Right cardiac atrium (tissue), 5 donors: ENCODE measurements at regions not wholly inside any gene's neighbourhood (a gene's known extent, or its start where the extent isn't known, plus 50 kb on each side); places are given as distances from the start of the nearest gene placed in this dataset.

Experiments used
- ATAC-seq, 2 donors: fragments of 200-7000 bp; cut with Tn5 transposase; one replicate each; pipeline versions ENCODE4 v1.8.0 to v1.9.1; 2020; ENCODE audit warnings: moderate library complexity in 2 of 2, mild to moderate bottlenecking in 1 of 2
- DNase-seq, 3 donors: peaks; one replicate each; pipeline ENCODE4 v3.0.0-alpha.2; 2020
- H3K27ac ChIP-seq: one replicate; pipeline ENCODE4 v1.5.1; 2013; ENCODE audit warnings: mild to moderate bottlenecking, low read length, control low read depth, moderate library complexity
- H3K27me3 ChIP-seq: one replicate; pipeline ENCODE4 v1.6.1; 2013; ENCODE audit not compliant: control insufficient read depth, insufficient read depth
- H3K4me1 ChIP-seq: one replicate; pipeline ENCODE4 v1.6.1; 2013; ENCODE audit warnings: low read length; ENCODE audit not compliant: control insufficient read depth, insufficient read depth
- H3K4me3 ChIP-seq: one replicate; pipeline ENCODE4 v1.5.1; 2013; ENCODE audit warnings: low read length, control low read depth
- H3K9me3 ChIP-seq: one replicate; pipeline ENCODE4 v1.6.1; 2013; ENCODE audit warnings: low read length; ENCODE audit not compliant: control insufficient read depth
- WGBS: extraction: QIAGEN DNeasy Blood & Tissue Kit; methylation state at CpG from one replicate; pipeline ENCODE4 v1.1.7; 2013; 5-methylcytosine and 5-hydroxymethylcytosine counted together
- intact Hi-C, 4 donors: fragments of 100-400 bp; cut with DNase I; formaldehyde crosslinking; loops; one replicate each; pipeline versions ENCODE4 v1.11.0 to v1.14.0; 2022 to 2023
- donor health status: healthy with polysubstance abuse.
- donor health status: DM: no; HTN: yes; CAD: no.
- donor health status: DM: no; HTN: no; CAD: no.
- donor health status: DM: no; HTN: yes; CAD: no; lungs with severe emphysema.
- donor health status: DM: yes; HTN: yes; CAD: no.

DNA sequence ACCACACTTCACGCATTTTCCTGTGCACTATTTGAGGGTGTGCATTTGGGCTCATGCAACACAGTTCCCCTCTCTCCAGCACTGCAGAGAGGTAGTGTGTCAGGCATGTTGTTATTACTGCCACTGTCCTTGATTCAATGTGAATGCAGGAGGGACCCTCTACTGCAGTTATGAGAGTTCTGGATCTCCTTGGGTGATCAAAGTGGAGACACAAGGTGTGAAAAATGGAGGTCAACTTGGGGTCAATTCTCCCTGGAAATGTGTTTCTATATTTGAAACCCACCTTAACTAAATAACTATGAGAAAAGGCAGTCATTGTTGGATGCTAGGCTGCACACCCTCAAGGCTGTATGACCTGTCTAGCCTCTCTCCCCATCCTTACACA lies 73.9 kb upstream of the FAM171A1 start:
- WGBS = 74% methylated on average over 1 of the region's 1 CpG
- H3K27ac ChIP-seq = no peak overlapping the region
- intact Hi-C loops = no loop called here
- H3K4me3 ChIP-seq = no peak overlapping the region
- no peaks in the 10 kb centered on the region for H3K9me3 ChIP-seq
- ATAC-seq (no peak), DNase-seq (no peak)
- H3K4me1 ChIP-seq = peaks cover 2% of the 10 kb centered on the region
- no peaks in the 10 kb centered on the region for H3K27me3 ChIP-seq

DNA sequence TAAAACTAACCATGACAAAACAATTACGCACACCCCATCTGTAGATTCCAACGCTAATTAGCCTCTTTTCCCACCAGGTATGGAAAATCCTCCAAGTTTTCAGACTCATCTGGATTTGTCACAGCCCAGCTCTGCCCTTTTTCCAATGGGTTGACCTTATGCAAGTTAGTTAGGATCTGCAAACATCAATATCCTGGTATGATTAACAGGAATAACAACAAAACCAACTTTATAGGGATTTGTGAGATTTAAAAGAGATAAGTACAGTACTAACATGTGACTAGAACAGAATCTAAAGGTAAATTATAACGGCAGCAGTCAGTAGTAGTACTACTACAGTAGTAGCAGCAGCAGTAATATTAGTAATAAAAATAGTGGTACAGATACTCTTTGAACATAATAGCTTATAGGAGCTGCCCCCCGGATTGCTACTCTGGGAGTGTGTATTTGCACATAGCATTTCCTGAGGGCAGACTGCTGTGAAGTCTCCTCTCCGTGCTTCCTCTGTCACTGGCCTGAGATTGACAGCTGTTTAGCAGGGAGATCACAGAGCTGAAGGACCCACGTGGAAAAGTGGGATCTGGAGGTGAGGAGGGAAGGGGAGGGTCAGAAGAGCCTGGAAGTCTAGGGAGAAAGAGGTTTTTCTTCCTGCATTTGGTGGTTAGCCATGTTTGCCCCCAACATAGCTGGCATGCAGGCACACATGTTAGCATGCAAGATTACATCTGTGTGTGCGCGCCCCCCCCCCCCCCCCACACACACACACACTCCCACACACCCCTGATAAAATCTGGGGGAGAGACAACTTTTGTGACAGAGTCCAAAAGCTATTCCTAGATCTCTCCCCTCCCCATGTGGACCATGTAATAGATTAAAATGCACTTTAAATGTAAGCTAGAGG lies 73.3 kb upstream of the FAM171A1 start:
- H3K9me3 ChIP-seq = no peaks in the 10 kb centered on the region
- WGBS = 49% methylated on average over 8 of the region's 8 CpGs
- H3K27me3 ChIP-seq = no peaks in the 10 kb centered on the region
- DNase-seq = no peak
- no peak overlapping the region for H3K27ac ChIP-seq
- intact Hi-C loops = no loop called here
- ATAC-seq = no peak
- no peak overlapping the region for H3K4me3 ChIP-seq
- H3K4me1 ChIP-seq = peaks cover 2% of the 10 kb centered on the region

DNA sequence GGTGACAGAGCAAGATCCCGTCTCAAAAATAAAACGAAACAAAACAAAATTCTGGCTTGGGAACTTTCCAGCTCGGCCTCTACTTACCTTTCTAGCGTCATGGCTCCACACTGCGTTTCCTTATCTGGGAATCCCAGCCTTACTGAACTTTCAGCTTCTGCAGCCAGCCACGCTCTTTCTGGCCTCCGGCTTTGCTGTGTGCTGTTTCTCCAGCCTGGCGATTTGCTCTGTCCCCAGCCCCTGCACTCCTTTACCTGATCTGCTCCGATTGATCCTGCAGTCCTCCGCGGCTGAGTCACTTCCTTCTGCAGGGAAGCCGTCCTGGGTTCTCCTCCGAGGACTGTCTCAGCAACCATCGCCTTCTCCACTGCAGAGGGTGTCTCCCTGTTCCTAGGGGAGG lies 71.0 kb upstream of the FAM171A1 start:
- Histone ChIP-seq H3K27me3 (no peaks in the 10 kb centered on the region), H3K4me1 (peaks cover 2% of the 10 kb centered on the region), H3K9me3 (no peaks in the 10 kb centered on the region), H3K27ac (no peak overlapping the region), H3K4me3 (no peak overlapping the region)
- DNase-seq = no peak
- intact Hi-C loops = no loop called here
- ATAC-seq = no peak
- 88% methylated on average over 14 of the region's 14 CpGs for WGBS

DNA sequence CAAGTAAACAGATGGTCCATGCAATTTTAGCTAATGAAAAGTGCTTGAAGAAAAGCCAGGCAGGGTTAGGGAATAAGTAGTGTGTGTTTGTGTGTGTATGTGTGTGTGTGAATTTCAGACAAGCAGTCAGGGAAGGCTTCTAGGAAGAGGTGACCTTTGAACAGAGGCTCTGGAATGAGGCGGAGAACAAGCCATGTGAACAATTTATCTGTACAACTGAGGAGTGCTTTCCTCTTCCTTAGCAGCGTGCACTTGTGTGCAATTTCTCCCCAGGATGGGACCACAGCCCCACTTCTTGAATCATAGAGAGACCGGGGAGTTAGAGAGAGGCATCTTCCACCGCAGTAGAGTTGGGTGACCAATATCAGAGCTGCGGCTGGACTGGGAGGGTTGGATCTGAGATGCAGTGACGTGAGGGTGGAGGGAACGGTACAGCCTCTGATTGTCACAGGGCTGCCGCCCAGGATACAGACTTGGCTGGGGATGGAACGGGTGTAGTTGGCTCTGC lies 69.2 kb upstream of the FAM171A1 start:
- H3K27me3 ChIP-seq = no peaks in the 10 kb centered on the region
- DNase-seq = peak in 2 of 3 donors; percentile 58 to 75
- H3K27ac ChIP-seq = no peak overlapping the region
- no peaks in the 10 kb centered on the region for H3K9me3 ChIP-seq
- peaks cover 2% of the 10 kb centered on the region for H3K4me1 ChIP-seq
- no peak overlapping the region for H3K4me3 ChIP-seq
- 75% methylated on average over 9 of the region's 9 CpGs for WGBS
- ATAC-seq = peak; percentile 56 to 87
- intact Hi-C loops = no loop called here

DNA sequence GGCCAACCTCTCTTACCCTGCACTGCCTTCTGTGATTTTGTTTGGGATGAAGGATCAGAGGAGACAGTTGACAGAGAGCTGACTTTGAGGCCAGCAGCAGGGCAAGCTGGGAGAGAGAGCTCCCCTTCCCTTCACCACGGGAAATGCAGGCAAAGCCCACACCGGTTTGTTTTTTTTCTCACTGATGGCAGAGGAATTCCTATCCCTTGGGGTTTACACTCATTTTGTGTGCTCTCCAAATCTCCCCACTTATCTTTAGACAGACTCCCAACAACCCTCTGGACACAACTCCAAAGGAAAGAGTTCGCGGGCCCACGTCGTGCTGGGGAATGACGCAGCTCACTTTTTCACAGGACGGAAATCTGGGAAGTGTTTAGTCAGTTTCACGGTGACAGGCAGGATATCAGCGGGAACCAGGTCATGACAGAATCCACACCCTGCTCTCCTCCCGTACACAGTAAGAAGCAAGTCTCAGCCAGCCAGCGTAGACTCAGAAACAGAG lies 68.3 kb upstream of the FAM171A1 start:
- WGBS = 1% methylated on average over 12 of the region's 12 CpGs
- peak; percentile 80 to 89 (median 83) for DNase-seq
- H3K27me3 ChIP-seq = no peaks in the 10 kb centered on the region
- ATAC-seq = peak; percentile 93 to 97
- intact Hi-C loops = loop anchor here in 2 of 4 donors (5.0 to 10.0 kb wide), 3 partner anchors 278 to 385 kb away; partner anchors contain the start of gene ITGA8 (in 1 of the 2)
- no peaks in the 10 kb centered on the region for H3K9me3 ChIP-seq
- H3K4me3 ChIP-seq = peak overlapping the region; percentile 39
- H3K27ac ChIP-seq = peak overlapping the region; percentile 54
- peaks cover 2% of the 10 kb centered on the region for H3K4me1 ChIP-seq

DNA sequence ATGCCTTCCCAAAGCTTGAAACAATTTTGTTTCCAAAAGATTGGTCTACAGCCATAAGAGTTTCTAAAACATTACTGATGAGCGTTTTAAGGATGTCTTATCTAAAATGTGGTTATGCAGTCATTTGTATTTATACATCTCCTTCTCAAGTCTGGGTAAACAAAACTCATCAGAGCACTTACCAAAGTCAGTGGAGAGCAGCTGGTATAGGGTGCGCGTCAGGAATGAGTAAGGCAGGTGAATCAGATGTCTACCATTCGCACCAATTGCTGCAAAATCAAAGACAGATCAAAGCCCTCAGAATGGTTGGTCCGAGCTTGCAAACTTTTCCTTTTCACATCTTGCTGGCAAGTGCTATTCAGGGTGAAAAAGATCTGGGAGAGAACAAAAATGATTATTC lies 65.6 kb upstream of the FAM171A1 start:
- 84% methylated on average over 5 of the region's 5 CpGs for WGBS
- H3K9me3 ChIP-seq = no peaks in the 10 kb centered on the region
- no peak overlapping the region for H3K4me3 ChIP-seq
- H3K27me3 ChIP-seq = no peaks in the 10 kb centered on the region
- peaks cover 2% of the 10 kb centered on the region for H3K4me1 ChIP-seq
- DNase-seq (no peak), ATAC-seq (no peak)
- intact Hi-C loops = loop anchor here in 2 of 4 donors (5.0 to 10.0 kb wide), 3 partner anchors 281 to 388 kb away; partner anchors contain the start of gene ITGA8 (in 1 of the 2)
- no peak overlapping the region for H3K27ac ChIP-seq

DNA sequence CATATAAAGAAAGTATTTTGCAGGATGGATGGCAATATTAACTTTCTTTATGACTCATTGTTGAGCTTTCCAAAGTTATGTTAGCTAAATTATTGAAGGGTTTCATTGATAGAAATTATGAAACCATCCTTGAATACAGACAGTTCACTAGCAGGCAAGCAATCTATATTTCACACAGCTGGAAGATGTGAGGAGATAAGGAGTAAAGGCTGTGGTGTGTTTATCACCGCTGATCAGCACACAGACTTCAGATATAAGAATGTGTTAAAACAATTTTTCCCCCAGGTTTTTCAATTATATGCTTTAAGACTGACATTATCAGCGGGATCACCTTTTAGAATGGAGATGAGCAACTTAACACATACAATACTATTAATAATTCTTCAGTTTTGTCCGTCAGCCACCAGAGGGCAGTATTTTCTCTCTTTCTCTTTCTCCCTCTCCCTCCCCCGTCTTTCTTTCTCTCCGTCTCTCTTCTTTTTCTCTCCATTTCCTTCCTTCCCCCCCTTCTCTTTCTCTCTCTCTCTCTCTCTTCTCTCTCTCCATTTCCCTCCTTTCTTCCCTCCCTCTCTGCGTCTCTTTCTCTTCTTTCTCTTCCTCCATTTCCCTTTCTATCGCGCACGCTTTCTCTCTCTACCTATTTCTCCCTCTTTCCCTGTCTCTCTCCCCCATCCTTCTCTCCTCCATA lies 62.9 kb upstream of the FAM171A1 start:
- 13% methylated on average over 9 of the region's 9 CpGs for WGBS
- Histone ChIP-seq H3K27ac (no peak overlapping the region), H3K4me3 (peak overlapping the region; percentile 40), H3K27me3 (no peaks in the 10 kb centered on the region), H3K4me1 (no peaks in the 10 kb centered on the region), H3K9me3 (no peaks in the 10 kb centered on the region)
- DNase-seq = no peak
- peak; percentile 72 to 77 for ATAC-seq
- intact Hi-C loops = loop anchor here in 3 of 4 donors (5.0 to 10.0 kb wide), 3 partner anchors 293 to 391 kb away; no protein-coding TSS in a partner anchor

DNA sequence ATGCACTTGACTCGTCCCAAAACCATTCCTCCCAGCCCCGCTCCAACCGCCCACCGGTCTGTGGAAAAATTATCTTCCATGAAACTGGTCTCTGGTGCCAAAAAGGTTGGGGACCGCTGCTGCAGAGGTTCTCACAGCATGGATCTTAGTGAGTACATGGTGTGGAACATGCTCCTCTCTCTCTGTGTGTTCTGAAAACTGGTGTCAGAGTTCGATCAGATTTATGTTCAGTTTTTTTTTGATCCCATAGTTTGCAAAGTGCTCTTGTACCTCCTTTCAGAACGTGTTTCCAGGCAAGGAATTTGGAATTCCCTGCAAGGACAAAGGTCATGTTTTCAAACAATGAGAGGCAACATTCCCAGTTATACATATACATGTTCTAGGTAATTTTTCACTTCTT lies 61.2 kb upstream of the FAM171A1 start:
- ATAC-seq = no peak

GRCh38 chr10:15430969-15431771 lies 60.1 kb upstream of the FAM171A1 start:
- no peak for DNase-seq
- ATAC-seq = no peak
- H3K27ac ChIP-seq = no peak overlapping the region

More for the DNA sequence above, 61.2 kb upstream of the FAM171A1 start:
- Histone ChIP-seq H3K4me1 (no peaks in the 10 kb centered on the region), H3K27ac (no peak overlapping the region), H3K4me3 (no peak overlapping the region), H3K27me3 (no peaks in the 10 kb centered on the region), H3K9me3 (no peaks in the 10 kb centered on the region)
- WGBS = 54% methylated on average over 7 of the region's 7 CpGs
- intact Hi-C loops = loop anchor here in 3 of 4 donors (5.0 to 10.0 kb wide), 3 partner anchors 295 to 393 kb away; no protein-coding TSS in a partner anchor
- DNase-seq = no peak

GRCh38 chr10:15428681-15429080 lies 57.6 kb upstream of the FAM171A1 start:
- Histone ChIP-seq H3K27ac (no peak overlapping the region), H3K27me3 (no peaks in the 10 kb centered on the region), H3K4me3 (no peak overlapping the region), H3K9me3 (no peaks in the 10 kb centered on the region), H3K4me1 (no peaks in the 10 kb centered on the region)
- intact Hi-C loops = loop anchor here in 1 of 4 donors (5.0 kb wide), 1 partner anchor 399 kb away; no protein-coding TSS in a partner anchor
- WGBS = 75% methylated on average over 2 of the region's 2 CpGs
- ATAC-seq (no peak), DNase-seq (no peak)

More at GRCh38 chr10:15430969-15431771, 60.1 kb upstream of the FAM171A1 start:
- intact Hi-C loops = loop anchor here in 3 of 4 donors (5.0 to 10.0 kb wide), 3 partner anchors 296 to 394 kb away; no protein-coding TSS in a partner anchor
- no peaks in the 10 kb centered on the region for H3K27me3 ChIP-seq
- no peak overlapping the region for H3K4me3 ChIP-seq
- WGBS = 87% methylated on average over 7 of the region's 7 CpGs
- no peaks in the 10 kb centered on the region for H3K9me3 ChIP-seq
- no peaks in the 10 kb centered on the region for H3K4me1 ChIP-seq
